Head of caudate nucleus (tissue), 42 donors: ENCODE measurements at regions not wholly inside any gene's neighbourhood (a gene's known extent, or its start where the extent isn't known, plus 50 kb on each side); places are given as distances from the start of the nearest gene placed in this dataset.
"Not testable (repeated sequence)": the region's sequence is repeated elsewhere in the genome, so short reads cannot be mapped to it uniquely, and the experiment has no call there.

Experiments used
- DNase-seq, 42 donors: peaks; one replicate each; pipeline versions ENCODE4 v3.0.0 to v3.0.0-alpha.2; 2020 to 2021; ENCODE audit warnings: mixed read lengths in 7 of 42
- intact Hi-C: fragments of 100-400 bp; cut with DNase I; formaldehyde crosslinking; loops from one replicate; pipeline ENCODE4 v1.15.0; 2022

DNA sequence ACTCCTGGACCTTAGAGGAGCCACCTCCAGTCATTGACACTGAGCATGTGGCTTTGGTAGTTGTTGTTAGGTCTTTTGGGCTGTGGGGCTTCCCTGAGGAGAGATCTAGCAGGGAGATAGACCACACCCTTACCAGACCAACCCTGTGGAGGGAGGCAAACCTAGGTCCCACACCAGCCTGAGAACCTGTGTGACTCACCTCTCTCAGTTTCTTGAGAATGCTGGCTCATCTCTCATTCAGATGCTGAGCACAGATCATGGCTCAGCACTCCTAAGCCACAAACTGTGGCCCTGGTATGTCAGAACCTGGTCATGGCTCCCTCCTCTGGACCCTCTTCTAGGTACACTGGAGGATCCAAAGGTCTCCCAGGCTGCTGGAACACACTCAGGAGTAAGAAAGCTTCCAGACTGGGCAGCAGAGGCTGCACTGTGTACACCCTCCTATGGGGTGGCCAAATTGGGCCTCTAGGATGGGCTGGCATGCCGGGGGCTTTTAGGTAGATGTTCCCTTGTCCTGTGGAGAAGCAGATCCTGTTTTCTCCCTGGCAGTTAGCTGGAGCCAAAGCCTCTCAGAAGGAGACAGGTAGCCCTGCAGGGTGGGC is 1294.5 kb downstream of the KHDRBS2 start:
- DNase-seq, result no peak
- intact Hi-C loops, result no loop called here

DNA sequence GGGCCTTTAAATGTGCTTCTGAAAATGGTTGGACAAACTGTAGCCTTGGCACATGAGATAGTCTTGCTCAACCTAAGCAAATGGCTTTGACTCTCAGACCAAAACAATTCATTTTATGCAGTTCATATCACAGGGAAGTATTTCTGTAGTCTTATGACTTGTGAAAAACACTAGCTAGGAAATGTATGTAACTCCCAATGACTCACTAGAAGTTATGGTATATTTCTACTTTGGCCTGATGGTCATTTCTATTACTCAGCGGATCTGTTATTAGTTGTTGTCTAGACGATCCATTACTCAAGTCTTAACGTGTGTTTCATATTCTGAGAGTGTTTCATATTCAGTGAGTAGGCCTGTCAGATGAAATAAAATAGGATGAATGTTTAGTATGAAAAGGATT is 1333.5 kb downstream of the KHDRBS2 start:
- intact Hi-C loops, result no loop called here
- no peak for DNase-seq

DNA sequence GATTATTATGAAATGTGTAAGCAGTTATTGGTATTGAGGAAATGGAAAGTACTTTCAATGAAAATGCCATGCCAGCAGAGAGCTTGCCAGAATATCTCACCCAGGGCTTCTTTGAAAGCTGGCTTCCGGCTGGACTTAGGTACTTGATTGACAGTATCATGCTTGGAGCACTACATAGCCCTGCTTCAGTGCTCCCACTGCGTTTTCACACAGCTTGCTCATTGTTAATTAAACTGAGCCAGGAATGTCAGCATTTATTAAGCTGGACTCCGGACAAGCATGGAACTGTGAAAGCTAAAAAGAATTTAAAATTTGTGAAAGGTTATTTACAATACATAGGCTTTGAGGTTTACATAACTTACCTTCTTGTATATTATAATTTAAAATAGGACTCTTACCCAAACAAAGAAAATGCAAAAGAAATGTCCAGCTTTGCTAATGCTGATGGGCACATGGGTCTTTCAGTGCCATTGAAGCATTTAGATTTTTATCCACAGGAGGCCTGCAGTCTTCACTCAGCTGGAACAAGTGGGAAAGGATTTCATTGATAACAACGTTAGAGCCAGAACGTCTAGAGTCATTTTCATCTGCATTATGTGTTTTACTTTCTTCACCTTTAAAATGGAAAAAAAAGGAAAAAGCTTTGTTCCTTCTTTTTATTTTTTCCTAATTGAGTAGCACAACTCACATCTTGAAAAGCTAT is 1335.7 kb downstream of the KHDRBS2 start:
- DNase-seq, intact Hi-C loops: not testable (repeated sequence)

DNA sequence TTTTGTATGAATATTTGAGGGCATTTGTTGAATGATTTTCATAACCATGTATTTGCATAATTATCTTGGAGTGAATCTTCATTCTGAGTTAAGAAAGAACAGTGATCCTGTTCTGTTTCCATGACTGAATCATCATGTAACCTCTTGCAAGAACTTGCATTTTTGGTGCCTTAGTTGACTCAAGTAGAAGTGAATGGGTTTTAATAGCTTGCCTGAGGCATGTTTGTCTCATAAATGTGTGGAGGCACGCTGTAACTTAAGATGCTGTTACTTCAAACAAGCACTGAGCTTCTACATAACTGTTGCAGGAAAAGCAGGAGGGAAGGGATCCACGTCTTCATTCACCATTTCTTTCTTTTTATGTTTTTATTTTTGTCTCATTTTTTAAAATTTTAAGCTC is 1338.6 kb downstream of the KHDRBS2 start:
- intact Hi-C loops, DNase-seq: not testable (repeated sequence)

DNA sequence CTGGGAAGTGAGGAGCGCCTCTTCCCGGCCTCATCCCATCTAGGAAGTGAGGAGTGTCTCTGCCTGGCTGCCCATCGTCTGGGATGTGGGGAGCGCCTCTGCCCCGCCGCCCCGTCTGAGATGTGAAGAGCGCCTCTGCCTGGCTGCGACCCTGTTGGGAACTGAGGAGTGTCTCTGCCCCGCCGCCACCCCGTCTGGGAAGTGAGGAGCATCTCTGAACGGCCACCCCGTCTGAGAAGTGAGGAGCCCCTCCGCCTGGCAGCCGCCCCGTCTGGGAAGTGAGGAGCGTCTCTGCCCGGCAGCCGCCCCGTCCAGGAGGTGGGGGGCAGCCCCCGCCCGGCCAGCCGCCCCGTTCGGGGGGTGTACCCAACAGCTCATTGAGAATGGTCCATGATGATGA is 1341.2 kb downstream of the KHDRBS2 start:
- intact Hi-C loops, result not testable (repeated sequence)

DNA sequence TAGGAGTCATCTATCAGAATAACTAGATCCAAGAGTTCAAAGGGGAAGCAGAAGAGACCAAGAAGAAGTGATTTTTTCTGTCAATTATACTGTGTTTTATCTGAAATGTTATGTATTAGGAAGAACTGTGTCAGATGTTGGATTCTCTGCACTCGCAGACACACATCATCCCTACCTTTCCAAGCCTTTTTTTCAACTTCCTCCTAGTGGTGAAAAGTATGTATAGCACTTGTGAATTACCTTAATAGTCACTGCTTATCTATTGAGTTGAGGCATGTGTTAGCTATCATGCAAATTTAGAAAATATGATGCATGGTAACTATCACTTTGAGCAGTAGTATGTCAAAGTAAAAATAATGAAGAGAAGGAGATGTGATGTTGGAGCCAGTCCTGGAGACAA is 1350.1 kb downstream of the KHDRBS2 start:
- intact Hi-C loops, DNase-seq: not testable (repeated sequence)

More for the DNA sequence above, 1341.2 kb downstream of the KHDRBS2 start:
- not testable (repeated sequence) for DNase-seq

DNA sequence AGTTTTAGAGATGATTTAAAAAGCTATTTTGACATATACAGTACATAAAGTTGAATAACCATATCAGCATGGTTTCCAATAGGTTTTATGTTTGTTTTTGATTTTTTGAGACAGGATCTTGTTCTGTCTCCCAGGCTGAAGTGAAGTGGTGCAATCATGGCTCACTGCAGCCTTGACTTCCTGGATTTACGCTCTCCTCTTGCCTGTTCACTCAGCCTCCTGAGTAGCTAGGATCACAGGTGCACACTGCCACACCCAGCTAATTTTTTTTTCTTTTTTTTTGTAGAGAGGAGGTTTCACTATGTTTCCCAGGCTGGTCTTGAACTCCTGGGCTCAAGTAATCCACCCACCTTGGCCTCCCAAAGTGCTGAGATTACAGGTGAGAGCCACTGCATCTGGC is 1366.4 kb downstream of the KHDRBS2 start:
- DNase-seq, intact Hi-C loops: not testable (repeated sequence)

DNA sequence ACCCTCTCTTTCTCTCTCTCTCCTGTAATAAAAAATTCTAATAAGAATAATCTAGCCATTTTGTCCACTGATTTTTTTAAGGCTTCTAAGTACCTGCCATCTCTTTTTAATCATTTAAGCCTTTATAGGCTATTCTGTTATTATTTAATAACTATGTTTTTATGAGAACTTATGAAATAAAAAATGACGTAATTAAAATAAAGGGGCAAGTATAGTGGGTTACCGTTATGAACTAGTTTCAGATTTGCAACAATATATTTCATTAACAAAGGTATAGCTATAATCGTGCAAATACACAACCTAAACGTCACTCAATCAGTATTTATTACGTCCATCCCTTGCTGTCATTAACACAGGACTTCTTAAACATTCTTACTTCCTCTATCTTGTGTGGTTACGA is 1382.2 kb downstream of the KHDRBS2 start:
- DNase-seq, intact Hi-C loops: not testable (repeated sequence)

DNA sequence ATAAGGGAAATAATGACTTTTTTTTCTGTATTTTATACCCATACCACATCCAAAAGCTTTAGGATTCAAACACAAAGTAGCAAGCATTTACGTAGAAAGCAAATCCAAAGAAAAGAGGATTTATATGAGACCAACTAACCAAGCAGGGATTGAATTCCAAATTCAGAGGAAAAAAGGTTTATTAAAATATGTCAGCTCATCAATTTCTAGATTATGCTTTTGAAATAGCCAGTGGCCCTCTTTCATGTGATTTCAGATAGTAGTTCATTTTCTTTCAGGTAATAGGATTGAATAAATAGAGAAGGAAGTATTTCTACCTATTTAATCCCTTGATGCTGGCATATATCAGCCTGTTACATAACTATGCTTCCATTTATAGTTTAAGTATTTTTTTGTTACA is 1392.7 kb downstream of the KHDRBS2 start:
- intact Hi-C loops, DNase-seq: not testable (repeated sequence)

DNA sequence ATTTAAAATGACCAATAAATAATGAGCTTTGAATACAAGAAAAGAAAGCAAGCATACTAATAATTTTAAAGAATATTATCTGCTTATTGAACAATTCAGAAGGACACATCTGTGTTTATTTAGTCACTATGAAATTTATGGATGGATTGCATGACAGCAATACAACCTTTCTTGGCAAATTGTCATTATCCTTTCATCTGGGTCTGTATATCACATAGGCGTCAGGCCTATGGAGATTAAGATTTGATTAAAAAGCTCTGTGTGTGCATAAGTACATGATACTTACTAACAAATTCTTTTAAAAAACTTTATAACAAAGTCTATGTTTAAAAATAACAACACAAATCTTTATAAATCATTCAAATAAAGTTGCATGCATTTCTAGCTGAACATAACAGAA is 1394.4 kb downstream of the KHDRBS2 start:
- no peak for DNase-seq
- intact Hi-C loops, result no loop called here

DNA sequence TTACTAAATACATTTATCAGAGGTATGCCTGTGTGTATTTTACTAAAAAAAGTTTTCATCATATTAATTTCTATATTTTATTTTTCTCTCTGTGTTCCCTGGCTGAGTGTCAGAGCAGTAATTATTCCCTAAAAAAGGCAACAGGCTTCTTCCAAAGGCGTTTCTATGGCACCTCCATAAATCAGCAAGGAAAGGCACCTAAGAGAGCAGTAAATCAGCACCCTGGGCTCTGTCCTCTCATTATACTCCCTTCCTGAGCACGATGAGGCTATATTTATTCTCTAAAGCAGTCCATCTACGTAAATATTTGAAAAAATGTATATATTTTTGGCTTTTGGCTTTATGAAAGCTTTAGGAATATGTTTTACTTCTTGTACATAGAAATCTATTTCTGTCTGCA is 1408.6 kb downstream of the KHDRBS2 start:
- intact Hi-C loops, DNase-seq: not testable (repeated sequence)

DNA sequence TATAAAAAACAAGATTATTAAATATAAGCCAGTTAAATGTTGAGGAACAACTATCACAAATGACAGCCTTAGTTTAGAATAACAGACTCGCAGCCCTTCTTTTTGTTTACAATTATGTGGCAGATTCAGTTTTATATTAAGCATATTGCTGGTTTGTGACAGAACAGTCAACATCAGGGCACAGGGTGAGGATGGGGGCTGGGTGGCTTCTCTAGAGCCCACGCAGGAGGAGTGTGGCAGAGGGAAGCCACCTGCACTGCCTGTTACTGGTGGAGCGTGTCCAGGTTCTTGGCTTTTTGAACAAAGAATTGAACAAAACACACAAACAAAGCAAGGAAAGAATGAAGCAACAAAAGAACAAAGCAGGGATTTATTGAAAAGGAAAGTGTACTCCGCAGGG is 1415.2 kb downstream of the KHDRBS2 start:
- intact Hi-C loops, DNase-seq: not testable (repeated sequence)

DNA sequence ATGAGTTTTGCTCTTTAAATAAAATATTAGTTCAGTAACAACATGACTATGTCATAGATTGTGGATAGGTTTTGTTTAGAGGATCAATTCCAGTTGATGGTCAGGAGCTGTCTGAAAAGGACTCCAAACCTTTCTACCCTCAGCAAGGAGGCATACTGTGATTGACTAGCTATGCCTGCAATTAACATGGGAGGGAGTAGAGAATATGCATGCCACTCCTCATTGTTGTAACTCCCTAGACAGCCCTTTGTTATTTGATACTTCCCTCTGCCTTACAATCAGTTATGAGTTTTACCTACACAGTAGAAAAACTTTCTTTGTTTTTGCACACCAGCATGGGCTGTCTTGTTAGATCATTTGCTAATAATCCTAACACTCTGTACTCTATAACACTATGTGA is 1418.5 kb downstream of the KHDRBS2 start:
- DNase-seq, result no peak
- intact Hi-C loops, result no loop called here

DNA sequence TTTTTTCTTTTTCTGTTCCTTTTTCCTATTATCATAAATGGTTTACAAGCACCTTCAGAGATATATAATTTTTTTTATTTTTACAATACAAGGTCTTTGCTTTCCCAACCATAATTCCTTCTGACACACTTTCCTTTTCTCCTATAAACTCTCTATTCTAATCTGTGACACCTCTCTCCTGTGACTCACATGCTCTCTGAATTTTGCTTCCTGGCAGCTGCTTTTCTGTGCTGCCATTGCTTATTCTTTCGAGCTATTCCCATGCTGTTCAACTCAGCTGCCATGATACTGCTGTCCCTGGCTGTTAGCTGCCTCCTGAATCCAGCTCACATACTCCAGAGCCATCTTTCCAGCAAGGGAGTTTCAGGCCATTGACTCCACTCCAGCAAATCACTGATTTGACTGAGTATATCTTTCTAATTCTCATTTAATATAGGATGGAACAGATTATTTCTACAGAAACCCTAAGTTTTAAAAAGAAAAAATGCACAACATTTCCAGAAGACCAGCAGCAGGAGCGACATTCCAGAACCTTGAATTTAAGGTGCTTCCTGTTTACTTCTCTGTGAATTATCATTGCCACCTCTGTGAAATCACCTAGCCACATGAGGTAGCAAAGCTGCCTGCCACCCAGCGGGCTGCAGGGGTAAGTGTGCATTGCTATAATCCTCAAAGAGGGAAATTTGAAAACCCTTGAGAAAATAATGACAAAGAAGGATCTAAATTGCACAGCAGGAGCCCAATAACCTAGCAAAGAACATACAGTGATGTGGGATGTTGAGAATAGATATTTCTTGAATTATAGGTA is 1442.6 kb downstream of the KHDRBS2 start:
- intact Hi-C loops, result not testable (repeated sequence)
- DNase-seq, result peak in 27 of 42 donors; percentile 2 to 44 (median 17)

DNA sequence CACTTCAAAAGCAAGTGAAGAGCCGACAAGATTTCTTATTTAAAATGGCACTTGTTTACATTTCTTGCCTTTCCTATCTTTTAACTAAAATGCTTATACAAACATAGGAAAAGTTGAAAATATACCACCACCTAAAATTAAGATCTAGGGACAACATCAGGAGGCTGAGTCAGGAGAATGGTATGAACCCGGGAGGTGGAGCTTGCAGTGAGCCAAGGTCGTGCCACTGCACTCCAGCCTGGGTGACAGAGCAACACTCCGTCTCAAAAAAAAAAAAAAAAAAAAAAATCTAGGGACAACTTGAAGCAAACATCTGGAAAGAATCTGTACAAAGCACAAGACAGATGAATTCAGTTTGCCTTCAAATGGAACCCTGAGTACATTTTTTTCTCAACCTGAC is 1455.3 kb downstream of the KHDRBS2 start:
- intact Hi-C loops, DNase-seq: not testable (repeated sequence)

DNA sequence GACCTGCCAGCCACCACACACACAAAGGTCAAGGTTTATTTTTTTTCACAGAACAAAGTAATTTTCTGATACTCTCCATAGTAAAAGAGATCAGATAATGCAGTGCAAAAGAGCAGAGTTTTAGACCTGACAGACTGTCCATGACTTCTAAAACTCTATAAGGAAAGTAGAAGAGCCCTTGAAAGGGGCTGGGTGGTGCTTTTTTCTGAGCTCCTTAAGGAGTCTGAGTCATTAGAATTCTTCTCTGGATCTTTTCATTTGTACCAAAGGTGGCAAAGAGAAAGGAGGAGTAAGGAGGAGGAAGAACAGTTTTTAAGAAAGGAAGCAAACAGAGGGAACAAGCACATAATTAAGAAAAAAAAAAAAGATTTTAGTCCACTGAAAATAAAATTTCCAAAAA is 1463.4 kb downstream of the KHDRBS2 start:
- DNase-seq, intact Hi-C loops: not testable (repeated sequence)

DNA sequence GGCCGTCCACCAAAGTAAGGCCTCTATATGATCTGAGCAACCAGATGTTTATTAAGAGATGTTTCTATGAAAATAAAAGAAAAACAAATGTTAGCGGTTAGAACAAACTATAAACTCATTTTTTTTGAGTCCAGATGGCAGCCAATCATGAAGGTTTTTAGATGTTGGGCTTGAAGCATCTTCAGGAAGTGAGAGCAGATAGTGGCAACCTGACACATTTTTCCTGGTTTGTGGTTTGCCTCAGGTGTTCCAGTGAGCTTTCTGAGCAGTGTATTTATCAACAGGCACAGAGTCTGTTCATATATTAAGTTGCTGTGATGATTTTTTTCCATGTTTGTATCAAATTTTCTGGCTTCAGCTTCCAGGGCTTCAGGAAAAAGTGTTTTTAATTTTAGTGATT is 1468.0 kb downstream of the KHDRBS2 start:
- DNase-seq, intact Hi-C loops: not testable (repeated sequence)

DNA sequence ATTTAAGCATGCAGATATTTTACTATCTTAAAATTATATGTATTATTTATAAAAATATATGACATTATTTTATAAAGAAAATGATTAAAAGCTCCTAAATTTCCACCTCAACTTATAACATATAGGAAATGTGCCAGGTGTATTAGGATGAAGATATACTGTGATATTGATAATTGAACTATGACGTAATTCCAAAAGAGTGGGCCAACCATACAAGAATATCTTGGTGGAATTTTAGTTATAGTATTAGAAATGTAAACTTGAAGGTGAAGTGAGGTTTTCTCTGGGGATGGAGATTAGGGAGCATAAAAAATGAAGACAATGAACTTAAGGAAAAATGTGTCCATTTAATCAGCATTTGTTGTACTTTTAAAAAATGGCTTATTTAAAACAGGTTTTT is 1471.2 kb downstream of the KHDRBS2 start:
- intact Hi-C loops, DNase-seq: not testable (repeated sequence)

DNA sequence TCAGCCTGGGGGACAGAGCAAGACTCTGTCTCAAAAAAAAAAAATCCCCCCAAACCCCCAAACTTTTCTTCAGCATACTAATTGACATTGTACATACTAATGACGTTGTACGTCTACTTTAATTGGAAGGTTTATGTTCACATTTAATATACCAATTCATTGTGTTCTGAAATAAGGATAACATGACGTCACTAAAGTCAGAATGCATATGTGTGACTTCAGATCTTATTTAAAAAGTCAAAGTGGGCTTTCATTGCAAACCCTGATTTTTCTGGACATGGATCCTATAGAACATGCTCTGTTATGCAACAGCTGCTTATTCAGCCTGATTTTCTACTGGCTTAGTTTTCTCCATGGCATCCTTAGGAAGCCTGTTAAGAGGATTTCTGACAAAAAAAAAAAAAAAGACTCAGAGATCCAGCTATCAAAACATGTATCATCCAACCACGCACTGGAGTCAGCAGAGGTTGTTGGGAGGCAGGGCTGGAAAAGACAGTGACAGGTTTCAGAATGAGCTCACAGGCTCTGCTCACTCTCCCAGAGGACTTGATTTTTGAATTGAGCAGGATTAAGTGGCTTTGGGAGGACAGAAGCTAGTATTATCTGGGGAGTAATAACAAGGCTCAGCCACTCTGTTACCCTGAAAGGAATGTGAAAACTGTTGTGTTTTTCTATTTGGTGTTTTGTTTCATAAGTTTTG is 1472.0 kb downstream of the KHDRBS2 start:
- DNase-seq, result peak in 31 of 42 donors; percentile 5 to 63 (median 39)
- intact Hi-C loops, result not testable (repeated sequence)
